ENCODE measurements at regions not wholly inside any gene's neighbourhood (a gene's known extent, or its start where the extent isn't known, plus 50 kb on each side); places are given as distances from the start of the nearest gene placed in this dataset.

DNA sequence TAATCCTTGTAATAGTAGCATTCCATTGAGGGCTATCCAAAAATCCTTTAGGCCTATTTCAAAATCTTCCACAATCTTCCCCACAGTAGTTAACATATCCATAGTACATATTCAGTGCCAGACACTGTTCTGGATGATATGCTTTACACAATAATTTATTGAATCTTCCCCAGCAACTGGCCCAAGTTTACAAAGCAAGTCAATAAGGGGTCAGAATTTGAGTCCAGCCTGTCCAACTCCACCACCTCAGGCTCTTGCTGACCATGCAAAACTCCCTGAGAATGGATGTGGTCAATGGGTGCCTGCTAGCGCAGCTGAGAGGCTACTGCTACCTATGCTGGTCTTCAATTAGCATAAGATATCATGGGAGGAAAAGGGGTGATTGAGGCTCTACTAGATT lies 529.6 kb downstream of the FGF9 start:
- DNase-seq = no peak

DNA sequence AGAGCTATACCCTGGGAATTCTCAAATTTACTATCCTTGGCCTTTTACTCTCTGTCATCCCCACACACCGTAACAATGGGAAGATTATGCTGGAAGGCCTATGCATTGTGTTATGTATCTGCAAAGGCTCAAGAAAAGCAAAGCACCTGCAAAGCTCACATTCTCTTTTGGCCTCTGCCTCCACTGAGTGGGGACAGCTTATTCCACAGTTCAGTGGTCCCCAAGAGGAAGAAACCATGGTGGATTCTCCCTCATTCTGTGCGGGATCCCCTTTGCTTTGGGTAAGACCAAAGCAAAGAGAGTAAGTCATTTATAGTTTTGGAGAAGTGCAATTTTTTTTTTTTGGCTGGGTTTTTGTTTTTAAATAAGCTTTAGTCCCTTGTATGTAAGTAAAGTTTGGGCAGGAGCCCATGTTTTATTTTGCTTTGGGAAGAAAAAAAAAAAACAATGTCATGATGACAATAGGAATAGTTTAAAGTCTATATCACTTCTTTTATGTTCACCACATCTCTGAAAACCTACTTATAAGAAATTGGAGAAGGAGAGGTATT lies 530.6 kb downstream of the FGF9 start:
- DNase-seq = no peak

DNA sequence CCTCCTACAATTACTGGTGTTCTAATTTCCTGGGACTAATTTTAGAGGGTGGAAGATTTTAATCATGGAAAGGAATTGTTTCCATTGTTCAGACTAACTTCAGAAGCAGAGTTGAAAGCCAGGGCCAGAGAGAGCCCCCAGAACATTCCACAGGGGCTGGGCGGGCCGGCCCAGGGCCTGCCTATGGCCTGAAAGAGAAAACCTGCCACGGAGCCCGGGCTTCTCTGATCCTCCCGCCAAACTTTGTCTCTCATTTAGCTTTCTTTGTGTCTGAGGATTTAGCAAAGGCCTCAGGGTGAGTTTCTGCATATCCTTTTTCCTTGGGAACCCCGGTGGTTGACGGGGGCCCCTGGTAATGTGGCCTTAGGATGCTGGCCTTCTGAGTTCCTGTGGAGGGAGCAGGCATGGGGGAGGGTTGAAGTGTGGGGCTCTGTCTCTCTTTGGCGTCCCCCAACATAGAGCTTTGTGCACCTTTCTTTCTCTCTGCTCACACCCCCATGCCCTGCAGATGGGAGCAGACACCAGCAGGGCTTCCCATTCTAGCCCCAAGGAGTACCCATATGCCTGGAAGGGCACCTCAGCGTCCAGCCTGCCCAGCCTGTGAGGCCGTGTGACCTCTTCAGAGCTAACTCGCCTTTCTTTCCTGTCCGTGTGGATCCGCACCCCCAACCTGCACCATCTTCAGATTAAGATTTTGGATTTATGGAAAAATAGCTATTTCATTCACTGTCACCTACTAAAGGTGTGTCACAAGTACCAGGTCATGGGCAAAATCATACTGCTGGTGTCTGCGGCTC lies 539.5 kb downstream of the FGF9 start:
- DNase-seq = no peak

DNA sequence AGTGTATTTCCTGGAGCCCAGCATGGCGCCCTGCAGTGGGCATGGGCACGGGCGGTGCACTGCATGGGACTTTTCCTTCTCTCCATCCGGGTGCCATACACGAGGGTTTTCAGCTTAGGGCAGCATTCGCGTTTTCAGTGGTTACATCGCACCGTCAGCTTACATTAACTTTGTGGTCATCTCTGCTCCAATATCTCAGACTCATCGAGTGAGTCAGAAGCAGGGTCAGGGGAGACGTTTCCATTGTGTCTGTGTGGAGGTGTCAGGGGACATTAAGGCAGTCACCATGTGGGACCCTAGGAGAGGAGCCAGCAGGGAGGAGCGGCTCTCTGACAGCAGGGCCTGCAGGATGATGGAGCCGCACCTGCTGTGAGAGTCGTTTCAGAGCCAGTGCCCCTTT lies 541.0 kb downstream of the FGF9 start:
- no peak for DNase-seq

DNA sequence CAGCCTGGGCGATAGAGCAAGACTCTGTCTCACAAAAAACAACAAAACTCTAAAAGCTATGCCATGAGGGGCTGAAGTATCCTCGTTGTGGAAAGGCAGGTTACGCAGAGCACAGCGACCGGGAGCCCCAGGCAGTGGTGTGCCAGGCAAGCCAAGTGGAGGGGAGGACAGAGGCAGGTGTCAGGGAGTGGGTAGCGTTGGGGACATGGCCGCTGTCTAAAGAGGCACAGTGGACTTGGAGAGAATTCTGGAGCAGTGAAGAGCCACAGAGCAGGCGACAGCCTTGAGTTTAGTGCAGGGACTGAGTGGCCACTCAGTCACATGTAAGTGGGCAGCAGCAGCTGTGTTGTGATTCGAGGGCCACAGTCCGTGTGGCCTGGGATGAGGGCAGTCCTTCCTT lies 541.7 kb downstream of the FGF9 start:
- no peak for DNase-seq

DNA sequence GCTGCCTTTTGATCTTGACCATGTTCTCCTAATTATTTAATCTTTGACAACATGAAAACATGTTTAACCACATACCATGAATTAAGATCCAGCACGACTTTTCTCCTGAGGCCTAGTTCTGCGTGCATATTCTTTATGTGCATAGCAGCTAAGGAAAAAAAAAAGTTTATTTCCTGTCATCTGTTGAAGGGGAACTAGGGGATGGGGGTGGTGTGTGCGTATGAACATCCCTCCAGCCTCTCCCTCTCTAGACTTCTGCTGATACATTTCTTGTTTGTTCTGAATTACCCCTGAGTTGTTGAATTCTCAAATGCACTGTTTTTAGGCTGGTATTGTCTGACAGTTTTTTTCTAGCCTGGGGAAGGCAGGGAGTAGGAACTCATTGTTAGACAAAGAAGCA lies 543.3 kb downstream of the FGF9 start:
- no peak for DNase-seq

DNA sequence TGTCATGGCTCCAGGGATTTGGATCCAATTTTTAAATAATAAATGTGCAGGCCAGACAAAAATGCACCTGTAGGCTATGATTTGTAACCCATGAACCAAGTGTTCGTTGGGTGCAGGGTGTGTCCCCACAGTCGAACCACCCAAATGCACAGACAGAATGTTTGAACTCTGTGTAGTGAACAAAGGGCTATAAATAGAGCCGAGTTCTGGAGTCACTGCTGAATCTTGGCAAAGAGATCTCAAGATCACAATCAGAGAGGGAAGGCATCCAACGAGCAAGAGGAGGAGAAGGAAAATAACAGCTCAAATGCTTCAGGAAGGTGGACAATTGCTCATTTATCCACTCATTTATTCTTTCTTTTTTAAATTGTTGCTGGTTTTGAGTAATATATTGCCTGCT lies 547.9 kb downstream of the FGF9 start:
- DNase-seq = no peak

DNA sequence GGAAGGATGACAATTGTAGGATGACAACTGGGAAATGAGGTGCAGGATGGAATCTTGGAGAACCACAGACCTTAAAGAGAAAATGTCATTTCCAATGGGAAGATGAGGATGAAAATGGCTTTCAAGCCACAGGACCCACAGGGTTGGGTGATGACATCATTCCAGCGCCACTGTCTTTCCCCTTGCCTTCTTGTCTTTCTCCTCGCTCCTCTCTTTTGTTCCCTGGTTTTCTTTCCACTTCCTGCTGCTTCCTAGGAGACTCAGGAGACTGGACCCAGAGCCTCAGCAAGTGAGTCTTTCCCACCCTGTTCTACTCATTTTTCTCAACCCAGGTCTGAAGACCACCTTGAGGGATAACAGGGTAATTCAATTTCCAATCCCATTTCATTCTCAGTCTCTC lies 548.8 kb downstream of the FGF9 start:
- no peak for DNase-seq

DNA sequence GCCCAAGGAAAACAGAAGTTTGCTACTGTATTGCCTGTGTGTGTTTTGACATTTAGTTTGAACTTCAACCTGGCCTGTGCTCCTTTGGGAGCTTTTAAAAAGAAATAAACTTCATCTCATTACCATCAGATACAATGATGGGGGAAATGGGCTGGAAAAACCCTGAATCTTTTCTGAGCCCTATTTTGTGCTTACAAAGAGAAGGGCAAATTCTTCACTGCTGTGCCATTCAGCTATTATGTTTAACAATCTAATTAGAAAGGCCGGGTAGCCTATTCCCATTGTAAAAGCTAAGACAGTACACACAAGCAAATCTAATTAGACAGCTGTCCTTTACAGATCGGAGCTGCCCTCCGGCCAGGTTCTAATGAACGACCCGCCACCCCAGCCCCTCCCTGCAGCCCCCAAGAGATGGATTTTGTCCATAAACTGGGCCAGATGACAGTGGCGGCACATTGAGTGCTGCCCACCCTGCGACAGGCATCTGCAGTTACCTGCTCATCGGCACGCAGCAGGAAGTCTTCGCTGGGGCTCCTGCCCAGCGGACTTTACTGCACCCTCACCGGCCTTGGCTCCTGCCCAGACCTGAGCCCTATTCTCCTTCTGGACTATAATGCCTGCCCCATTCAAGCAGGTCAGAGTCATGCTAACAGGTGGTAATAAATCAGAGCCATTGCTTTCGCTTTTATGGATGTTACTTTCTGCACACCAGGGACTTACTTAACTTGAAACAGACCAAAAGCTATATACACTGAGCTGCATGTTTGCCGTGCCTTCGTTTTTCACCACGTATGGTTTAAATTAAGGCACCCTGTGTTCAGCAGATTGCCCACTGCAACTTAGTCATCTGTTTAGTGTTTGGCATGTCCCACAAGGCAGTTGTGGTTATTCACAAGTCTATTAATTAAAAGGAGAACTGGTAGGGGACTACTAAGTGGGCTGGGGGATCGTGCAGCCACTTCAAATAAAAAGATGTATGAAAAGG lies 549.6 kb downstream of the FGF9 start:
- DNase-seq = no peak

DNA sequence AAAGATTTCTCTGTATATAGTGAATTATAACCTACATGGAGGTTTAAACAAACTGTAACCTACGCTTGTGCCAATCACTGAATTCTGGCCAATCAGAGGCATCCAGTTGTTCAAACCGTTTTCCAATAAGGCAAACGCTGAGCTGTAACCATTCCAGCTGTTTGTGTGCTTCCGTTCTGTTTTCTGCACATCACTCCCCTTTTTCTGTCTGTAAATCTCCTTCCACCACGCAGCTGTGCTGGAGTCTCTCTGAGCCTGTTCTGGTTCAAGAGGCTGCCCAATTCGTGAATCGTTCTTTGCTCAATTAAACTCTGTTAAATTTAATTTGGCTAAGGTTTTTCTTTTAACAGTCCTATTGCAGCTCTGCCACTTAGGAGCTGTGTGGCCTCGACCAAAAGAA lies 552.5 kb downstream of the FGF9 start:
- DNase-seq = no peak

DNA sequence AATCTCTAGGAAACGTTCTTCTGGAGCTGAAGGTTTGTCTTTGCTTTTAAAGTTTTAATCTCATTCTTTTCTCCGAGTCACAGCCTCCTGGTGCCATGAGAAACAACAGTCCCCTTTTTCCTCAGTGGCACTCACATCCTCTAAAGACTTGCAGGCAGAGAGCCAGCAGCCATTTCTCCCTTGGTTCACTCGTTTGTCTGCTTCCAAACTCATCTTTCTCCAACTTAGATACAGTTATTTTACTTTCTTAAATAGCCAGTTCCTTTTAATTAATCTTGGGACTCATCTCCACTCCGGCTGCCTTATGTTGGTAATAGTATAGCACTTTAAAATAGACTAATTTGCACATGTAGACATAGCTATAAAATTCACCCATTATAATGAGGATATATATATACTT lies 555.2 kb downstream of the FGF9 start:
- no peak for DNase-seq

DNA sequence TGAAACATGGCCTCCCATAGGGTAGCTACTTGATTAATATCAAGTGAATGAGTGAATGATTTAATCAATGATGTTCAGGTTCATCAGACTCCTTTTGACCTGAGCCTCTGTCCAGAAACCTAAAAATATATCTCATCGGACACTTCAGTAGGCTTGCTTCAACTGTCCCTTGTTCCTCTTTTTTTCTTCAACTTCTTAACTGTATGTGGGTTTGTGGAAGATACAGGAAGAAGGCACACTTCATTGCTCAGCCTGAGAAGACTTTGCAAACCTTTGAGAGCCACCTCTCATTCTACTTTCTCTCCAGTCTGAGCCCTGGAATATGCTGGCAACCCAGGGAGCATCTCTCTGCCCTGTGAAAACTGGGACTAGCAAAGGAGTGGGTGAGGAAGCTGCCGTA lies 557.0 kb downstream of the FGF9 start:
- no peak for DNase-seq

DNA sequence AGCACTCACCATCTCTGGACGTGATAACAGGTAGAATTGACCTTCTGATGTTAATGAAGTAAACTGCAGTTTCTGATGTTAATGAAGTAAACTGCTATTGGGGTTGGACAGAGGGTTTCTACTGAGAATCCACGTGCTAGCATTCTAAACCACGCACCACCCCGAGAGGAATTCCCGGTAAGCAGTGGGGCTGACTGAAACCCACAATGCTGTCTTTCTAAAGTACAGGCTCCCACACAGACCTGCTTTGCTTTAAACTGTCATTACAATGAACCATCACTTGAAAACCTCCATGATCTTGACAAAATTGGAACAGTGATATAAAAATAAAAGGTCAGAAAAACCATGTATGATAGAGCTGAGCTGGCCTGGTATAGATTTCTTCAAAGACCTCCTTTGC lies 559.0 kb downstream of the FGF9 start:
- DNase-seq = no peak

DNA sequence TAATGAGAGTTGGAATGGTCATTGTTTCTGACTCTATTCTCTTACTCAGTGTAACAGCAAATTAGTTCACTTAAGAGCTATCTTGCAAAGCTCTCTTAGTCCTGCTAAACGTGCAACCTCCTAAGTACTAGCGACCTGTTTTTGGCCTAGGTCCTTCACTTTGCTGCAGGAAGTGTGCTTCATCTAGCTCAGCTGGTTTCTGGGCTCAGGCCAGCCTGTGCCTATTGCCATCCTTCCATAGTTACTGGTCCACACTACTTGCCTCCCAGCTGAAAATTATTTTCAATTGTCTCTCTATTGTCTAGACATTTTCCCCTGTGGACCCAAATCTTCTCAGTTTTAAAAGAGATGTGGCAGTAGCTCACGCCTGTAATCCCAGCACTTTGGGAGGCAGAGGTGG lies 561.3 kb downstream of the FGF9 start:
- DNase-seq = no peak

DNA sequence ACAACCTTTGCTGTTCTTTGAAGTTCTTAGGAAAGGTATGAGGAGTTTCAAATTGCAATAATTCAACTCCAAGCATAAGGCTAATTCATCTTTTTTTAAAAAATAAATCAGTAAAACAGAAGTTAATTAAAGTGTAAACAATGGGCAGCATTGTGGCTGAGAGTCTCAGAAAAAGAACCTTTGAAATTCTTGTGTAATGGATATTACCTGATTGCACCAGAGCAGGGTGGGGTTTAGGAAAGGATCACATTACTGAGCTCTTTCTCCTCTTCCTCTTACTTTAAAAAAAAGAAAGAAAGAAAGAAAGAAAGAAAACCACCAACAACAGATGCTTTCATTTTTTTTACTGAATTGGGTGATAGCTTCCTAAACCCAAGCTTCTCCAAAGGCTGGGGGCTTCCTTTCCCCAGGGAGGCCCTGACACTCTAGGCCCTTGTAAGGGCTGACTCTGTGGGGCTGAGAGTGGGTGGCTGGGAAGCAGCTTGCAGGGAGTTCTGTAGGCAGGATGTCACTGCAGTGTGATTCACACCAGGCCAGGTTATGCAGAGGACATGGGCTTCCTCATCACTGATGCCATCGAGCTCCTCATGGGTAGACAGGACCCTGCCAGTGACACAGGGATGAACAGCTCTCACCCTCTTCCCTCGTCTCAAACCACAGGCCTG lies 564.5 kb downstream of the FGF9 start:
- DNase-seq = no peak

DNA sequence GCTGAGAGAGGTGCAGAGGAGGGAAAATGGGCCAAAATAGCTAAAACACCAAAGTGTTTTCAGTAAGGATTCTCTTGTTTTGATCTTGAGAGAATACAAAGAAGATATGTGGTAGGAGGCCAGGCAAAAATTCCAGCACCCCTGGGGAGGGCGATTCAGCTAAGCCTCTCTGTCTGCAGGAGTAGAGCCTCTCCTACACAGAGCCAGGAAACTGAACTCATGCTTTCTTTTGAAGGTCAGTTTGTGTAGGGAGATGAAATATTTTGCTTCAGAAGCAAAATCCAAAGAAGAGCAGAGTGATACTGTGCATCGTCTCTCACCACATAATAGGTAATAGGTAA lies 565.0 kb downstream of the FGF9 start:
- no peak for DNase-seq

DNA sequence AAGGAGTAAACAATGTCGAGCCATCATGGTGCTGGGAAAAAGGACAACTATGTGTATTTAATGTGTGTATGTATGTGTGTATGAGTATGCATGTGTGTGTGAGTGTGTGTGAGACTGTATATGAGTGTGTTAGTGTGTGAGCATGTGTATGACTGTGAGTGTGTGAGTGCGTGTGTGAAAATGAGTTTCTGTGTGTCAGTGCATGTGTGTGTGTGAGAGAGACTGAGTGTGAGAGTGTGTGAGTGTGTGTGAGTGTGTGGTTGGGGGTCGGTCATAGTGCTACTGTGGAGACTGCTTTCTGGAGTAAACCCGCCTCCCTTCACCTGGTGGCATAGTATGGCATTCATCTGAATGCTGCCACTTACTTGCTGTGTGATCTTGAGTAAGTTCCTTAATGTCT lies 567.4 kb downstream of the FGF9 start:
- DNase-seq = no peak

DNA sequence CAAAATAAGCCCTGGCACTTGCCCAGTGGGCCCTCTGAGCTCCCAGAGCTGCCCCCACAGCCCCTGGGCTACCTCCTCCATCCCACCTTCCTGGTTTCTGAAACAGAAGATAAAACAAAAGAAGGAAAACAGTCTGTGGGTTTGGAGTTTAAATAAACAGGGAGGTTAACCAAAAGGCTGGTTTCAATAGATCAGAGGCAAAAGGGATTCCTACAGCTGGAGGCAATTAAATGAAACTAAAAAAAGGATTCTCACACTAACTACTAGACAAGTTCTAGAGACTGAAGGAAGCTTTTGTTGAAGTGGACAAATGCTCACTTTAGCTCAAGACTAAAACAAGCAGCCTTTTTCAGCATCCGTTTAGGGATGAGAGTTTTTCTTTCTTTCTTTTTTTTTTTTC lies 569.8 kb downstream of the FGF9 start:
- DNase-seq = no peak

DNA sequence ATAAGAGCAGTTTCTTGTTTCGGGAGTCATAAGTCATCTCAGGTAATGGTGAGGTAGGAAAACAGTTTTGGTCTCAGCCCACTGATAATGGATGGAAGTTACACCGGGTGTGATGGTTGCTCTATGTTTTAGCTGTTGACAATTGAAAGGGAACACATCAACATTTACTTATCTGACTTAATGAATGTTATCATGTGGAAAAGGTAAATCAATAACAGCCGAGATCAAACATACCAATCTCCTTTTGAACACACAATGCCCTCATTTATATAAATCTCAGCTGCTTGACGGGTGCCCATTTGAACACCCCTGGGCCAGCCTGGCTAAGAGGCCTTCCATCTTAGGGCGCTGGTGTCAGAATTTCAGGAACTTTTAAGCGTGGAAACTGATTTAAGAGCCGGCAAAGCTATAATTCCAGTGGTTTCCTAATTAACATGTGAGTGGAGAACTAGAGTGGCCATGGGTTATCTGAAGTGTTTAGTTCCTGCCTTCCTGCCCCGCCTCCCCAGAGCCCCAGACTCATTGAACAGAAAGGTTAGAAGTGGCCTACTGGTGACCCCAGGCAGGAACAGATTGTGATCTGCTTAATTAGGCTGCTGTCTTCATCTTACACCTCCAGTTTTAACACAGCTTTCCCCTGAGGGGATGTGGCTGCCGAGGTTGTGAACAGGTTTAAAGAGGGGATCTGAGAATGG lies 572.7 kb downstream of the FGF9 start:
- no peak for DNase-seq

DNA sequence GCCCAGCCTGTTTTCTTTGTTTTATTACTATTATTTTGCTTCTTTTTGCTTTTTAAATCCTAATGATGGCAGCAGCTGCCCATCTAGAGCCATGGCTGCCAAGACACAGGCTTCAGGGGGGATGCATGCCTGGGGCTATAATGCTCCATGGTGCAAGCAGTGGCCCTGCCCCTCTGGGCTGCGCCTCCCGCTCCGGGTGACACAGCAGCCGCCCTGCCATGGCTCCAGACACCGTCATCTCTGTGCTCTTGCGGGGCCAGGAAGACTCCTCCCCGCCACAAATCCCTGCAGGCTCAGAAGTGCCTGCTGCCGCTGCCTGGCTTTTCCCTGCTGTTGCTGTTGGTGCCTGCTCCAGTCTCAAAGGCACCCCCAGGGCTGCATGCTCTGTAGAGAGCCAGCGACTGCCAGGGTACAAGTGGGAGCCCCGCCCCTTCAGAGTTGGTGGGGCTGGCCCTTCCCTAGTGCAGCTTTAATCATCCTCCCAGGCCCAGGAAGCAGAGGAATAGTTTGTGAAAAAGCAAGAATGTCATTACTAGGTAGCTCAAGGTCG lies 581.5 kb downstream of the FGF9 start:
- no peak for DNase-seq

DNA sequence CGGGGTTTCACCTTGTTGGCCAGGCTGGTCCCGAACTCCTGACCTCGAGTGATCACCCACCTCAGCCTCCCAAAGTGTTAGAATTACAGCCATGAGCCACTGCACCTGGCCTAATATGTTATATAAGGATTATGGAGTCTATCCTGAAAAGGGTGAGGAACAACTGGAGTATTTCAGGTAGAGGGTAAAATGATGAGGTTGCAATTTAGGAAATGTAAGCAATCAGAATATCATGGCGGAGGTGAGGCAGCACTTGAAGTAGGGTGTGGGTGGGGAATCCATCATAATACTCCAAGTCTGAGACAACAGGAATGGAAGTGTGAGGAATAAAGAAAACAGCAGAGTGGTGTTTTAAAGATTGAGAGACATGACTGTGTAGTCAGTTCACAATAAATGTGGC lies 582.2 kb downstream of the FGF9 start:
- DNase-seq = no peak

DNA sequence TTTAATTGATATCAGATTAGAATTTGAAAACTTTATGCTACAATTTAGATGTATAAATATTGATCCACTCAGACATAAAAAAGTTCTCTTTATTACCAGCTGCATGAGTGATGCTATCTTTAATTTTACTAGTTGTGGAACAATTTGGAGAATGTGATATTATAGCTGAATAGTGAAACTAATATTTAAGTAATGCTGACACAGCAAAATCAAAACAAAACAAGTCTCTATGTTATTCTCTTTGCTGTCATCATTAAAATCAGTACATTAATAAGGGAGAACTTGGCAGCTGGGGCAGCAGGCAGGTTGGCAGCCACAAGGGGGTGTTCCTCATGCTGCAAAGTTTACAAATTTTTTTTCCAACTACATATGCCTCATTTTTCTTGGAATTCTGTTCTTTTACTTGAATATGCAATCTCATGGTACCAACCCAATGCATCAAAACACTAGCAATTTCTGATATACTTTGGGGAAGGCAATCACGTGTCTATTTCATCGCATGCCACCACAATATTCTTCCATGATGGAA lies 585.3 kb downstream of the FGF9 start:
- DNase-seq = no peak
